HUES64 (cell line): ENCODE measurements at regions not wholly inside any gene's neighbourhood (a gene's known extent, or its start where the extent isn't known, plus 50 kb on each side); places are given as distances from the start of the nearest gene placed in this dataset.

Source experiments
- H3K27ac ChIP-seq: 2 replicates; pipeline ENCODE4 v1.7.0; 2013; ENCODE audit warnings: low read depth, low read length, inconsistent platforms
- H3K27me3 ChIP-seq: 2 replicates; pipeline ENCODE4 v1.6.1; 2013; ENCODE audit warnings: mild to moderate bottlenecking, low read length; ENCODE audit not compliant: insufficient read depth
- H3K36me3 ChIP-seq: 2 replicates; pipeline ENCODE4 v1.6.1; 2013; ENCODE audit warnings: mild to moderate bottlenecking, low read length; ENCODE audit not compliant: insufficient read depth
- H3K4me1 ChIP-seq: 2 replicates; pipeline ENCODE4 v1.6.1; 2013; ENCODE audit warnings: mild to moderate bottlenecking, low read length, moderate library complexity; ENCODE audit not compliant: insufficient read depth
- H3K4me3 ChIP-seq: 2 replicates; pipeline ENCODE4 v1.5.1; 2013; ENCODE audit warnings: mild to moderate bottlenecking, low read length, moderate library complexity
- H3K9ac ChIP-seq: 2 replicates; pipeline ENCODE4 v1.6.1; 2013; ENCODE audit warnings: mild to moderate bottlenecking, low read depth, low read length
- H3K9me3 ChIP-seq: 2 replicates; pipeline ENCODE4 v1.6.1; 2013; ENCODE audit warnings: low read depth, low read length; ENCODE audit not compliant: insufficient read depth
- WGBS: fragments of 150-250, 120-280 bp; methylation state at CpG from one replicate; pipeline ENCODE4 v1.1.7; 2013; ENCODE audit warnings: missing lambda C conversion rate; 5-methylcytosine and 5-hydroxymethylcytosine counted together

GRCh38 chr6:106883808-106884262, 90.7 kb downstream of the CD24 start:
- WGBS: 78% methylated on average over 4 of the region's 4 CpGs
- H3K4me1 ChIP-seq: peaks cover 48% of the 10 kb centered on the region
- no peak overlapping the region for H3K9ac ChIP-seq
- H3K4me3 ChIP-seq: no peak overlapping the region
- H3K9me3 ChIP-seq: no peaks in the 10 kb centered on the region
- no peak overlapping the region for H3K27ac ChIP-seq
- H3K27me3 ChIP-seq: no peaks in the 10 kb centered on the region
- H3K36me3 ChIP-seq: no peaks in the 10 kb centered on the region

GRCh38 chr6:106882601-106883518, 91.7 kb downstream of the CD24 start:
- H3K27ac ChIP-seq: no peak overlapping the region
- peaks cover 41% of the 10 kb centered on the region for H3K4me1 ChIP-seq
- peaks cover 1% of the 10 kb centered on the region; the same call in 1 of the 2 replicates for H3K9me3 ChIP-seq
- no peaks in the 10 kb centered on the region for H3K36me3 ChIP-seq
- no peaks in the 10 kb centered on the region for H3K27me3 ChIP-seq
- H3K4me3 ChIP-seq: no peak overlapping the region
- no peak overlapping the region for H3K9ac ChIP-seq
- 93% methylated on average over 8 of the region's 8 CpGs for WGBS

GRCh38 chr6:106882138-106882537, 92.4 kb downstream of the CD24 start:
- H3K9ac ChIP-seq: no peak overlapping the region

GRCh38 chr6:106880952-106881351, 93.6 kb downstream of the CD24 start:
- Histone ChIP-seq H3K36me3 (no peaks in the 10 kb centered on the region), H3K27ac (no peak overlapping the region), H3K4me1 (peaks cover 23% of the 10 kb centered on the region), H3K27me3 (no peaks in the 10 kb centered on the region), H3K9ac (no peak overlapping the region), H3K9me3 (peaks cover 18% of the 10 kb centered on the region), H3K4me3 (no peak overlapping the region)
- WGBS: 97% methylated on average over 3 of the region's 3 CpGs

More at GRCh38 chr6:106882138-106882537, 92.4 kb downstream of the CD24 start:
- H3K27ac ChIP-seq: no peak overlapping the region
- H3K4me1 ChIP-seq: peaks cover 35% of the 10 kb centered on the region
- H3K36me3 ChIP-seq: no peaks in the 10 kb centered on the region
- peaks cover 7% of the 10 kb centered on the region; the same call in 1 of the 2 replicates for H3K9me3 ChIP-seq
- no peaks in the 10 kb centered on the region for H3K27me3 ChIP-seq
- no peak overlapping the region for H3K4me3 ChIP-seq

GRCh38 chr6:106875782-106876321, 98.7 kb downstream of the CD24 start:
- Histone ChIP-seq H3K4me1 (no peaks in the 10 kb centered on the region), H3K27ac (no peak overlapping the region), H3K4me3 (no peak overlapping the region), H3K9ac (no peak overlapping the region), H3K36me3 (no peaks in the 10 kb centered on the region), H3K9me3 (peaks cover 27% of the 10 kb centered on the region), H3K27me3 (no peaks in the 10 kb centered on the region)
- 93% methylated on average over 4 of the region's 4 CpGs for WGBS

- no peaks in the 10 kb centered on the region for H3K27me3 ChIP-seq
- no peak overlapping the region for H3K27ac ChIP-seq
- peaks cover 31% of the 10 kb centered on the region for H3K9me3 ChIP-seq
- no peak overlapping the region for H3K4me3 ChIP-seq
- H3K36me3 ChIP-seq: no peaks in the 10 kb centered on the region
- no peak overlapping the region for H3K9ac ChIP-seq
- H3K4me1 ChIP-seq: no peaks in the 10 kb centered on the region
Observed at GRCh38 chr6:106874481-106874880, 100.0 kb downstream of the CD24 start.

- WGBS: 95% methylated on average over 3 of the region's 3 CpGs
- Histone ChIP-seq H3K4me1 (no peaks in the 10 kb centered on the region), H3K27ac (no peak overlapping the region), H3K27me3 (no peaks in the 10 kb centered on the region), H3K9ac (no peak overlapping the region), H3K9me3 (peaks cover 32% of the 10 kb centered on the region), H3K4me3 (no peak overlapping the region), H3K36me3 (no peaks in the 10 kb centered on the region)
Observed at GRCh38 chr6:106872049-106872448, 102.5 kb downstream of the CD24 start.

GRCh38 chr6:106870824-106871717, 103.5 kb downstream of the CD24 start:
- no peak overlapping the region for H3K4me3 ChIP-seq
- H3K36me3 ChIP-seq: no peaks in the 10 kb centered on the region
- H3K9me3 ChIP-seq: peaks cover 32% of the 10 kb centered on the region
- H3K4me1 ChIP-seq: no peaks in the 10 kb centered on the region
- WGBS: 84% methylated on average over 3 of the region's 3 CpGs
- H3K9ac ChIP-seq: no peak overlapping the region
- no peak overlapping the region for H3K27ac ChIP-seq
- no peaks in the 10 kb centered on the region for H3K27me3 ChIP-seq

- no peak overlapping the region for H3K27ac ChIP-seq
- H3K4me1 ChIP-seq: no peaks in the 10 kb centered on the region
- no peaks in the 10 kb centered on the region for H3K27me3 ChIP-seq
- WGBS: 88% methylated on average over 1 of the region's 1 CpG
- peaks cover 27% of the 10 kb centered on the region for H3K9me3 ChIP-seq
- H3K9ac ChIP-seq: no peak overlapping the region
- H3K4me3 ChIP-seq: no peak overlapping the region
- no peaks in the 10 kb centered on the region for H3K36me3 ChIP-seq
Observed at GRCh38 chr6:106870069-106870468, 104.5 kb downstream of the CD24 start.

GRCh38 chr6:106869203-106869602, 105.3 kb downstream of the CD24 start:
- Histone ChIP-seq H3K4me3 (no peak overlapping the region), H3K9ac (no peak overlapping the region), H3K4me1 (no peaks in the 10 kb centered on the region), H3K27me3 (no peaks in the 10 kb centered on the region), H3K27ac (no peak overlapping the region), H3K9me3 (peaks cover 30% of the 10 kb centered on the region), H3K36me3 (no peaks in the 10 kb centered on the region)
- 95% methylated on average over 4 of the region's 5 CpGs for WGBS
